NCI-H345 treated with DMSO at 0.1 percent for 48 hours (cell line): ENCODE measurements at regions not wholly inside any gene's neighbourhood (a gene's known extent, or its start where the extent isn't known, plus 50 kb on each side); places are given as distances from the start of the nearest gene placed in this dataset.

Experiments
- DNase-seq: peaks from one replicate; lab custom pipeline; 2025; ENCODE audit not compliant: unreplicated experiment; lab: John Stamatoyannopoulos, UW

DNA sequence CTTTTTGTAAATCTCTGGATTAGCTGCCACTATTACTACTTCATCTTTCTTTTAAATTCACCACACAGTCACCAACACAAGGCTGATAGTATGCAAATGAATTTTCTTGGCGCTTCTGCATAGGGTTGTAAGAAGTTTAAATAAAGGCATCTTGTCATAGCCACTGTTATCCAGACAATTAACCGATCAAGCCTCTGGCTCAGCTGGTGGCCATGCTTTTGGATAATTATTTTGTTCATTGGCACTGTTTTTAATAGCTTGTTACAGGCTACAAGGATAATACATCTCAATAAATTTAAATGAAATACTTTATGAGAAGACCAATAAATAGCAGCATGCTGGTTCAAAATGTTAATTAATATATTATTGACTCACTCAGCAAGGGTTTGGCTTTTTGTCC lies 1261.0 kb downstream of the FAM181B start:
- no peak for DNase-seq

DNA sequence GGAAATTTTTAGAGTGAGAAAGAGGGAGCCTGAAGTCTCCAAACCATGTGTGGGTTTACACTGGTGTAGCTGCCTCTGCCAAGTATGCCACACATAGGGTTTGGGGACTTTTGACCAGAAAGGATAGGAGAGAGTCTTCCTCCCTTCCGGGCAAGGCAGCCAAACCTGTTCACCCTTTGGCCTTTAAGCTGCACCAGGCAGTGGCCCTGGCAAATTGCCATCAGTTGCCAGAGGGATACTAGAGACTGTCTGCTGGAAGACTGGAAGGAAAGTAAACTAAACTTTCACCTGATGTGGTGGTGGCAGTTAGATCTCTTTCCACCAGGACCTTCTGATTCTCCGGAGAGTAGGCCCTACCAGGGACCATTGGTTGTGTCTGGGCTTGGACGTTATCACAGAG lies 1263.2 kb downstream of the FAM181B start:
- DNase-seq, result no peak

DNA sequence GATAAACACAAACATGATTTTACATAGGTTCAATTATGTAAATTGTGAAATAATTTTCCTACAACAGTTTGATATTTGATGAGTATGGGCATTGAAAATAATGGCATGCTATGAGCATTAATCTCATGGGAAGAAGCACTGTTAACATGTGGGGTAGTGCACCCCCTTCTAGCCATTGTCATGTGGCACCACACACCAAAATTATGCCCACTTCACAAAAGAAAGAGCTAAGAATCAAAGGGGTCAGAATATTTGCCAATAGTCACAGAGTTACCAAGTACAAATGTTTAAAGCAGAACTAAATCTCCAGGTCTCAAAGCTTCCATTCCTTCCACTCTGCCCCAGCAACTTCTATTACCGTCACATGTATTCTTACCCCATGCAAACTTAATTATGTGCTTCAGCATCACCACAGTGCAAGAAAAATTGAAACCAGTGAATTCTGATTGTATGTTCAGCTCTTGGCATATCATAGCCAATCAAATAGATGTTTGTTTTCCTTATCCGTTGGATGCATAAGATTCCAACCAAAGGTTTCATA lies 1273.8 kb downstream of the FAM181B start:
- no peak for DNase-seq

DNA sequence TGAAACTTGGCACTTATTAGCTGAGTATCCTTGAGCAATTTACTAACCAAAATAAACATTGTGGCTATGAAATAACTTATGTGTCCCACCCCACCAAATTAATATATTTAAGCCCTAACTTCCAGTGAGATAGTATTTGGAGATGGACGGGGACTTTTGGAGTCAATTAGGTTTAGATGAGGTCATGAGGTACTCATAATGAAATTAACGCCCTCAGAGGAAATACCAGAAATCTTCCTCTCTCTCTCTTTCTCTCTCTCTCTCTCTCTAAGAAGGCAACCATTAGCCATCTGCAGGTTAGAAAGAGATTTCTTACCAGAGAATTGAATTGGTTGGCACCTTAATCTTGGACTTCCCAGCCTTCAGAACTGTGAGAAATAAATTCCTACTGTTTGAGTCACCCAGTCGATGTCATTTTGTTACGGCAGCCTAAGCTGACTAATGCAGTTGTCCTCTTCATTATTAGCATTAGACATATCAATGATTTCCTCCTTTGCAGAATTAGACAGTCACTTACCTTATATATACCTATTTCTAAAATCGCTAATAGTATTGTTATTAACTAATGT lies 1284.0 kb downstream of the FAM181B start:
- DNase-seq, result no peak

- no peak for DNase-seq
These were observed 1289.4 kb downstream of the FAM181B start for GRCh38 chr11:81444297-81444696.

GRCh38 chr11:81432333-81432732 lies 1301.3 kb downstream of the FAM181B start:
- DNase-seq, result no peak

DNA sequence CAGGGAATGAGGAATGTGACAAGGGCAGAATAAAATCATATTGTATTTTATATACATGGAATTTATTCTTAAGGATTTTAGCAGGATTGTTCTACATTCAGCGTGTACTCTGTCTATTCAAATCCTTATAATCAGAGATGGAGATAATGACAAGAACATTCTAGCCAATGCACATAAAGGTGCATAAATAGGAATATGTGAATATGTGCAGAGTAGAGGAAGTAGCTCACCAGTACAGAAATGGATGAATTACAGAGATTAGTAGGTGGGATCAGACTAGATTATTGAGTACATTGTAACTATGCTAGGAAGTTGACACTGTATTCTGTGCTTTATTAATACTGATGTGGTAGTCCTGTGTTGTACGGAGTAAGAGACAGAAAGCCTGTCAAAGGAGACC lies 1308.8 kb downstream of the FAM181B start:
- no peak for DNase-seq

DNA sequence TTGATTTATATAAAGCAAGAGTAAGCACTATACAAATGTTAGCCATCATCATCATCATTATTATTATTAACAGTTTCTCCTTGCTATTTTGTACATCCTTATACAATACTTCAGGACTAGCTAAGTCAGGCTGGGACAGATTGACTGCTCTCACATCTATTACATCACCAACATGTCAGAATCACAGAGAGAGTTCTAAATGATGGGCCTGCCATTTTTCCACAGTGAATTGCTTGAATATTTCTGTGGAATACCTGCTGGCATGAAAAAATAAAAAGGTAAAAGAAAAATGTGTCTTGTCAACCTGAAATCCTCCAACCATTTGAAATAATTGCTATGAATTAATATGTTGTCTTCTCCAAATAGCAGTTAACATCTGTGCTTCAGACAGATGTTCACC lies 1311.3 kb downstream of the FAM181B start:
- DNase-seq, result no peak

GRCh38 chr11:81421251-81421860 lies 1312.3 kb downstream of the FAM181B start:
- DNase-seq, result no peak

- no peak for DNase-seq
These were observed 1312.9 kb downstream of the FAM181B start for GRCh38 chr11:81420668-81421250.

DNA sequence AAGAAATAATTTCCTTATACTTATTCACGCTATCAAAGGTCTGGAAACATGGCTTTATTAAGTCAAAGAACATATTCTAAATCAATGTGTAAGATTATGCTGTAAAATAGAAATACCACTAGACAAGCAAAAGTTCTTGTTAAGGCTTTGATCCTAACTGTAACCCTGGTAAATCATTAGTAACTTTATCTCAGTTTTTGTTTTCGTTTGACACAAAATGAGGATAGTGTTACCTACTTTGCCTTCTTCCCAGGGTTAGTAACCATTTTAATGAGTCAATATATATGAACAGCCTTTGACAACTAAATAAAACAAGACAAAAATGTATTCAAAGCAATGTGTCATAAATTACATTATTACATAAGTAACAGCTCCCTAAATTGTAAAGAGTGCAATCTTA lies 1336.3 kb downstream of the FAM181B start:
- DNase-seq, result no peak

DNA sequence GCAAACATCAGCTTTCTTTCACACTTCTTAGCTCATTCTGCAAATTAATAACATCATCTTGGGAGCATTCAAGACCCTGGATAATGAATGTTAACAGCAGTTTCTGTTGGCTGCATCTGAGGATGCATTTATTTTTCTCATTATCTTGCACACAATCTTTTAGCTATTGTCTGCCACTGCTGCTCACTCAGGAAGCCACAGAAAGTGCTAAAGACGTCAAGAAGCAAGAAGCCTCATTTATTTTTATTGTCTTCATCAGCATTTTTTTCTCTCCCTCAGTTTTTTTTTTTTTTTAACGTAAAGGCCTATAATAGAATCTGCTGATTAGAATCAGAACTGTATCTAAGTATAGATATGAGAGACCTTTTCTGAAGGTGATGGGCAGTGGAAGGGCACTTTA lies 1339.4 kb downstream of the FAM181B start:
- no peak for DNase-seq

DNA sequence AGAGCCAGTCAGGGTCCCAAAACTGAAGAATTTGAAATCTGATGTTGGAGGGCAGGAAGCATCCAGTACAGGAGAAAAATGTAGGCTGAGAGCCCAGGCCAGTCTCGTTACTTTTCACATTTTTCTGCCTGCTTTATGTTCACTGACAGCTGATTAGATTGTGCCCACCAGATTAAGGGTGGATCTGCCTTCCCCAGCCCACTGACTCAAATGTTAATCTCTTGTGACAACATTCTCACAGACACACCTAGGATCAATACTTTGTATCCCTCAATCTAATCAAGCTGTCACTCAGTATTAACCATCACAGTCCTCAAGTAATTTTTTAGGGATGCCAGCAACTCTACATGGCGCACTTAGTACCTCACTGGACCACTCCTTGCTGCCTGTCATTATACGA lies 1345.3 kb downstream of the FAM181B start:
- DNase-seq, result no peak

DNA sequence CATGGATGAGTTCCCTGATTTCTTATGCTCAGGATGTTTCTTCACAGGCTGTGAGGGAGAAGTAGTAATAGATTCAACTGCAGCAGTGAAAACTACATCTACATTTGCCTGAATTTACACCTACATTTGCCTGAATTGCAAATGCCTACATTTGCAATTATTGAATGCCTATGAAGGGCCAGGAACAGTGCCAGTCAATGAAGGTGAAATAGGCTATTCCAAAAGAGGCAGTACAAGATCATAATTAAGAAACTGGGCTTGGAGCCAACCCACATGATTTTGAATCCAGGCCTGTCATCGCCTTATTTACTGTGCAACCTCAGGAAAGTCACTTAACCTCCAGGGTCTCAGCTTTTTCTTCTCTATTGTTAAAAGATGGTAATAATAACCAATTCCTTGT lies 1353.3 kb downstream of the FAM181B start:
- DNase-seq, result no peak

- no peak for DNase-seq
These were observed 1356.2 kb downstream of the FAM181B start for GRCh38 chr11:81377418-81377817.

DNA sequence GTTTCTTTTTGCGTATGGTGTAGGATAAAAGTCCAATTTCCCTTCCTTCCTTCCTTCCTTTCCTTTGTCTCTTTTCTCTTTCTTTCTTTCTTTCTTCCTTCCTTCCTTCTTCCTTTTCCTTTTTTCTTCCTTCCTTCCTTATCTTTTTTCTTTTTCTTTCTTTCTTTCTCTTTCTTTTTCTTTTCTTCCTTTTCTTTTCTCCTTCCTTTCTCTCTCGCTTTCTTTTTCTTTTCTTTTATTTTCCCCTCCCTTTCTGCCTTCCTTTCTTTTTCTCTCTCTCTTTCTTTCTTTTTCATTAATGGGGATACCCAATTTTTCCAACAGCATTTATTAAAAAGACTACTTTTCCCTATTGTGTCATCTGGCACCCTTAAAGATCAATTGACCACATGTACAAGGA lies 1359.7 kb downstream of the FAM181B start:
- DNase-seq, result no peak

DNA sequence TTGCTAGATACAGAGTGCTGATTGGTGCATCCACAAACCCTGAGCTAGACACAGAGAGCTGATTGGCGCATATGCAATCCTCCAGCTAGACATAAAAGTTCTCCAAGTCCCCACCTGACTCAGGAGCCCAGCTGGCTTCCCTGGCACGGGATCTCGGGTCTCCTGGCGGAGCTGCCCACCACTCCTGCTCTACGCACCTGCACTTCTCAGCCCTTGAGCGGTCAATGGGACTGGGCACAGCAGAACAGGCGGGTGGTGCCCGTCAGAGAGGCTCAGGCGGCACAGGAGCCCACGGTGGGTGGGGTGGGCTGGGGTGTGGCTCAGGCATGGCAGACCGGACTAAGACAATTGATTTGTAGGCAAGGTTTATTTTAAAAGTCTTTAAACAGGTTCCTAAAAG lies 1365.5 kb downstream of the FAM181B start:
- DNase-seq, result no peak

DNA sequence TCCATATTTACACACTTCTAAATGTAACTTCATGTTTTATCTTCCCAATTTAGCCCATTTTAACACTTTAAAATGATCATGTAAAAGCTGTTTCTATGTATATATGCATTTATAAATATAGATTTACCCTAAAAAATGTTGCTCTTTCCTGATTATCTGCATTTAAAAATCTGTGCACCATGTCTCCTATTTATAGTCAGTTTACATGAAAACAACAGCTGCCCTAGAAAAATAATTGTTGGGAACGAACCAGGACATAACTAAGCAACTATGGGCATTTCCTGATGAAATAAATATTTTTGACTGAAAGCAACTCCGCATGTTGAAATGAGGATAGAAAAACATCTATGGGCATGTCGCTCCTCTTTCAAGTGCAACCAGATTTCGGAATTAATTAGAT lies 1368.2 kb downstream of the FAM181B start:
- no peak for DNase-seq

- no peak for DNase-seq
These were observed 1374.2 kb downstream of the FAM181B start for GRCh38 chr11:81359476-81359875.

GRCh38 chr11:81345609-81346008 lies 1388.1 kb downstream of the FAM181B start:
- DNase-seq, result no peak

DNA sequence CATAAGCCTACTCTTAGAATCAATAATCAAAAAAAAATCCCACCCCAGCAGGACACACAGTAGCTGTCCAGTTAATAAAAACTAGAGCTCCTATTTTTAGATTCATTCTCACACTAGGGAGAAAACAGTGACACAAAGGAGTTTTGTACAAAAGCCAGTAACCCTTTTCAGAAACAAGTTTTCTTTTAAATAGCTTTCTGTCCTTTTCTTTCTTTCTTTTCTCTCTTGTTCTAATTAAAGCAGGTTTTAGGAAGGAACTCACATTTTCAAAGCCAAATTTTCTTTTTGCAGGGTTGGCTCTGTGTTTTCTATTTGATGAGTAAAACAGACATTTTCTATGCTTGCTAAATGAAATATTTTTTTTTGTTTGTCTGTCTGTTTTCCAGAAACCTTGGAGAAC lies 1390.7 kb downstream of the FAM181B start:
- no peak for DNase-seq

DNA sequence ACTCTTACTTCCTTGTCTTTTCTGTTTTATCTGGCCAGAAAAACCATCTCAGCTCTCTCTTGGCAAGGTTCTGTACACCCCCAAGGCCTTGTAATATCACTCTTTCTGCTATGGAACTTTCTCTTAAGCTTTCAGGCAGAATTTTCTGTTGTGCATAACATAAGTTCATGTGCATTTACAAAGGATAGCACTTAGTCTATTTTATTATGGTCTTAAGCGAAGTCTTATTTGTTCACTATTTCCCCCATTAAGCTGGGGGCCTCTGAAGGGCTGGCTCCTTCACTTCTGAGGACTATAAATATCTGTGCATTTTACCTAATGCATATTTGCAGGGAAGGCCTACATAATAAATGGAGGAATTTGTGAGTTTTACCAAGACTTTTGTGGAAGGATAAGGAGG lies 1393.4 kb downstream of the FAM181B start:
- no peak for DNase-seq

DNA sequence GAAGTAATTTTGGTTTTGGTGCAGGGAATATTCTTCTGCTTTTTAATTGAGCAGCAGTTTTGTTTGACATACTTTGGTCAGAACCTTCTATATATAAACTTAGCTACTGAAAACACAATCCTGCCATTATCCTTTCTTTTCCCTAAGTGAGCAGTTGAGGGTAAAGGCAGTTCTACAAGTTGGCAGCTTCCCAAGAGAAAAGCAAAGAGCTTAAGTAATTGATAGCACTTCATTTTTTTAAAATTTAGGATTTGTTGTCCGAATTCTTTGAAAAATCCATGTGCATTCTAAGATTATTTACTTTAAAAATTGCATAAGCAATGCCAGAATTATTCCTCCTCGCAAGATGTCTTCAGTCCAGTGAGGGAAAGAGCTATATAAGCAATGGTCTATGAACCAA lies 1394.1 kb downstream of the FAM181B start:
- DNase-seq, result no peak
